ENCODE measurements at regions not wholly inside any gene's neighbourhood (a gene's known extent, or its start where the extent isn't known, plus 50 kb on each side); places are given as distances from the start of the nearest gene placed in this dataset.

DNA sequence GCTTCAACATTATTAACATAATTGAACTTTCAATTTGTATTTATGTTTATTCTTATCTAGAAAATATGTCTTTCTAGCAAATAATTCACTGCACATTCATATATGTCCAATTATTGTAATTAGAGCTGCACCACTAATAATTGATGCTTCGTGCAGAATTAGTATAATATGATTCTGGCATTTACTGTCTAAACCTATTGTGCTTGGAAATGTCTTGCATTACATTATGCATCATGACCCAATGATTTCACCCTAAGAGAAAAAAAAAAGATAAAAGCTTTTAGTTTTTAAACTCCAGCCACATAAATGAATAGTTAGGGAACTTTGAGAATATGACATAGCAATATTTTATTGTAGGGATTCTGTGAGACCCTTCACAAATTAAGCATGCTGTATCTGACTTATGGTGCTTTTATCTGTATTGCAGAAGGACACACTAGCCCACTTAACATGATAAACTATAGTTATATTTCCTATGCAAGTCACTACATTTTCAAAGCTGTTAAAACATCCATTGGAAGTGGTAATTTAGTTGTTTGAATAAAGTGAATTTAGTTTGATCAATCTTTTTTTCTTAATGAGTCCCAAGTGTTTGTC is 1609.1 kb downstream of the REEP3 start:
- in situ Hi-C loops (cut with HindIII; ENCODE audit: extremely low pct_ligation_motif_present, low pct_unique_long_range_greater_than_20kb) = no loop called here

GRCh38 chr10:65133652-65134051 is 1612.5 kb downstream of the REEP3 start:
- BruUV-seq (replicated peaks) = no TSS peak
- POLR2A ChIA-PET = no interaction called here

More for the DNA sequence above, 1609.1 kb downstream of the REEP3 start:
- Histone ChIP-seq H3K36me3 (replicated peaks in 1 of 2; ENCODE audit: control insufficient read depth in 1 of 2, insufficient read depth in 2 of 2, low read length in 2 of 2) (no peaks in the 10 kb centered on the region), H3K4me1 (ENCODE audit: insufficient read depth, low read length) (no peaks in the 10 kb centered on the region), H3K79me2 (ENCODE audit: insufficient read depth, low read length) (no peaks in the 10 kb centered on the region), H3K4me3 (replicated peaks in 1 of 3; ENCODE audit: insufficient read depth in 1 of 3, low read depth in 2 of 3, low read length in 3 of 3) (no peak overlapping the region), H4K20me1 (ENCODE audit: insufficient read depth, low read length) (no peaks in the 10 kb centered on the region), H3K4me2 (ENCODE audit: low read depth, low read length) (no peak overlapping the region), H3K27ac (ENCODE audit: extremely low read length, insufficient read depth, low read length) (no peak overlapping the region), H3K9ac (ENCODE audit: insufficient read depth, low read depth, low read length) (no peak overlapping the region), H3K9me3 (ENCODE audit: low read length) (no peaks in the 10 kb centered on the region), H3K27me3 (ENCODE audit: control insufficient read depth in 1 of 2, insufficient read depth in 2 of 2, low read length in 2 of 2) (no peaks in the 10 kb centered on the region), H2AFZ (ENCODE audit: low read length) (no peak overlapping the region)
- ATAC-seq = no peak
- 4% methylated on average over 1 of the region's 1 CpG for WGBS (ENCODE audit: low lambda C conversion rate)
- no TSS peak for BruUV-seq (replicated peaks)
- CTCF ChIA-PET (ENCODE audit: low intra/inter-chr PET ratio, low total read pairs) = no interaction called here
- FAIRE-seq = no peak
- no peak for DNase-seq (ENCODE audit: low spot score)
- intact Hi-C loops (cut with micrococcal nuclease; ENCODE audit: unreplicated experiment) = no loop called here
- TF ChIP-seq MEIS1 (CRISPR knock-in tag; IDR thresholded peaks at IDR 0.05; ENCODE audit: borderline replicate concordance) (no peak), ZFP82 (CRISPR knock-in tag; IDR thresholded peaks at IDR 0.05; ENCODE audit: borderline replicate concordance) (no peak)
- TF ChIP-seq, protein P1, sequence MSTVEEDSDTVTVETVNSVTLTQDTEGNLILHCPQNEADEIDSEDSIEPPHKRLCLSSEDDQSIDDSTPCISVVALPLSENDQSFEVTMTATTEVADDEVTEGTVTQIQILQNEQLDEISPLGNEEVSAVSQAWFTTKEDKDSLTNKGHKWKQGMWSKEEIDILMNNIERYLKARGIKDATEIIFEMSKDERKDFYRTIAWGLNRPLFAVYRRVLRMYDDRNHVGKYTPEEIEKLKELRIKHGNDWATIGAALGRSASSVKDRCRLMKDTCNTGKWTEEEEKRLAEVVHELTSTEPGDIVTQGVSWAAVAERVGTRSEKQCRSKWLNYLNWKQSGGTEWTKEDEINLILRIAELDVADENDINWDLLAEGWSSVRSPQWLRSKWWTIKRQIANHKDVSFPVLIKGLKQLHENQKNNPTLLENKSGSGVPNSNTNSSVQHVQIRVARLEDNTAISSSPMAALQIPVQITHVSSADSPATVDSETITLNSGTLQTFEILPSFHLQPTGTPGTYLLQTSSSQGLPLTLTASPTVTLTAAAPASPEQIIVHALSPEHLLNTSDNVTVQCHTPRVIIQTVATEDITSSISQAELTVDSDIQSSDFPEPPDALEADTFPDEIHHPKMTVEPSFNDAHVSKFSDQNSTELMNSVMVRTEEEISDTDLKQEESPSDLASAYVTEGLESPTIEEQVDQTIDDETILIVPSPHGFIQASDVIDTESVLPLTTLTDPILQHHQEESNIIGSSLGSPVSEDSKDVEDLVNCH (CRISPR knock-in tag; IDR thresholded peaks at IDR 0.05) = no peak
- POLR2A ChIA-PET = no interaction called here

More at GRCh38 chr10:65133652-65134051, 1612.5 kb downstream of the REEP3 start:
- in situ Hi-C loops (cut with HindIII; ENCODE audit: extremely low pct_ligation_motif_present, low pct_unique_long_range_greater_than_20kb) (no loop called here), intact Hi-C loops (cut with micrococcal nuclease; ENCODE audit: unreplicated experiment) (no loop called here)
- Histone ChIP-seq H3K79me2 (ENCODE audit: insufficient read depth, low read length) (no peaks in the 10 kb centered on the region), H4K20me1 (ENCODE audit: insufficient read depth, low read length) (no peaks in the 10 kb centered on the region), H3K36me3 (replicated peaks in 1 of 2; ENCODE audit: control insufficient read depth in 1 of 2, insufficient read depth in 2 of 2, low read length in 2 of 2) (no peaks in the 10 kb centered on the region), H3K4me2 (ENCODE audit: low read depth, low read length) (no peak overlapping the region), H3K27ac (ENCODE audit: extremely low read length, insufficient read depth, low read length) (no peak overlapping the region), H2AFZ (ENCODE audit: low read length) (no peak overlapping the region), H3K9me3 (ENCODE audit: low read length) (no peaks in the 10 kb centered on the region), H3K27me3 (ENCODE audit: control insufficient read depth in 1 of 2, insufficient read depth in 2 of 2, low read length in 2 of 2) (no peaks in the 10 kb centered on the region), H3K4me1 (ENCODE audit: insufficient read depth, low read length) (no peaks in the 10 kb centered on the region), H3K9ac (ENCODE audit: insufficient read depth, low read depth, low read length) (no peak overlapping the region), H3K4me3 (replicated peaks in 1 of 3; ENCODE audit: insufficient read depth in 1 of 3, low read depth in 2 of 3, low read length in 3 of 3) (no peak overlapping the region)
- FAIRE-seq (no peak), DNase-seq (ENCODE audit: low spot score) (no peak), ATAC-seq (no peak)
- CTCF ChIA-PET (ENCODE audit: low intra/inter-chr PET ratio, low total read pairs) = no interaction called here
- WGBS (ENCODE audit: low lambda C conversion rate) = 59% methylated on average over 5 of the region's 5 CpGs
- TF ChIP-seq TCF12 (IDR thresholded peaks at IDR 0.05) = no peak
- TF ChIP-seq TCF12 (CRISPR knock-in tag; IDR thresholded peaks at IDR 0.05) = no peak
- TF ChIP-seq, protein P2, sequence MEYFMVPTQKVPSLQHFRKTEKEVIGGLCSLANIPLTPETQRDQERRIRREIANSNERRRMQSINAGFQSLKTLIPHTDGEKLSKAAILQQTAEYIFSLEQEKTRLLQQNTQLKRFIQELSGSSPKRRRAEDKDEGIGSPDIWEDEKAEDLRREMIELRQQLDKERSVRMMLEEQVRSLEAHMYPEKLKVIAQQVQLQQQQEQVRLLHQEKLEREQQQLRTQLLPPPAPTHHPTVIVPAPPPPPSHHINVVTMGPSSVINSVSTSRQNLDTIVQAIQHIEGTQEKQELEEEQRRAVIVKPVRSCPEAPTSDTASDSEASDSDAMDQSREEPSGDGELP (IDR thresholded peaks at IDR 0.05; ENCODE audit: borderline replicate concordance, low read depth) = no peak
- no peak for TF ChIP-seq TOE1 (CRISPR knock-in tag; IDR thresholded peaks at IDR 0.05)
- peak; percentile 40; the same call in 1 of the 2 replicates for TF ChIP-seq CEBPB (IDR thresholded peaks at IDR 0.05; ENCODE audit: borderline replicate concordance, low read depth, low read length)
- TF ChIP-seq MATR3 (CRISPR knock-in tag; IDR thresholded peaks at IDR 0.05) = no peak
- TF ChIP-seq ATF7-NPFF (CRISPR knock-in tag; IDR thresholded peaks at IDR 0.05; ENCODE audit: low read depth) = no peak
- TF ChIP-seq ZKSCAN8 (CRISPR knock-in tag; IDR thresholded peaks at IDR 0.05; ENCODE audit: borderline replicate concordance) = no peak

Data from HepG2 (cell line).